GM06990 (cell line): ENCODE measurements at regions not wholly inside any gene's neighbourhood (a gene's known extent, or its start where the extent isn't known, plus 50 kb on each side); places are given as distances from the start of the nearest gene placed in this dataset.
A peak's percentile ranks its signal among the peaks of the same experiment; 100 is the strongest.
"Not testable (repeated sequence)": the region's sequence is repeated elsewhere in the genome, so short reads cannot be mapped to it uniquely, and the experiment has no call there.

ENCODE experiments used
- DNase-seq: peaks from one replicate; pipeline ENCODE4 v3.0.0-alpha.2; 2011; ENCODE audit not compliant: insufficient read length; ENCODE audit errors: extremely low read depth
- H3K27me3 ChIP-seq: replicated peaks from 2 replicates; pipeline ENCODE4 v1.6.0; 2011; ENCODE audit warnings: low read length; ENCODE audit not compliant: control insufficient read depth, insufficient read depth
- H3K36me3 ChIP-seq: 2 replicates; pipeline ENCODE4 v1.5.1; 2011; ENCODE audit warnings: low read length; ENCODE audit not compliant: control insufficient read depth, insufficient read depth
- H3K4me3 ChIP-seq: replicated peaks from 2 replicates; pipeline ENCODE4 v1.5.1; 2011; ENCODE audit warnings: low read depth, mild to moderate bottlenecking, control low read depth, low read length
- TF ChIP-seq, protein P1 (sequence below): IDR thresholded peaks from 2 replicates; pipeline ENCODE4 v1.5.1; 2011; ENCODE audit warnings: low read length, control low read depth, mild to moderate bottlenecking, inconsistent platforms; ENCODE audit not compliant: insufficient read depth, poor library complexity, severe bottlenecking

- no peak for DNase-seq
- Histone ChIP-seq H3K27me3 (no peaks in the 10 kb centered on the region), H3K4me3 (no peak overlapping the region), H3K36me3 (no peaks in the 10 kb centered on the region)
- TF ChIP-seq, protein P1, sequence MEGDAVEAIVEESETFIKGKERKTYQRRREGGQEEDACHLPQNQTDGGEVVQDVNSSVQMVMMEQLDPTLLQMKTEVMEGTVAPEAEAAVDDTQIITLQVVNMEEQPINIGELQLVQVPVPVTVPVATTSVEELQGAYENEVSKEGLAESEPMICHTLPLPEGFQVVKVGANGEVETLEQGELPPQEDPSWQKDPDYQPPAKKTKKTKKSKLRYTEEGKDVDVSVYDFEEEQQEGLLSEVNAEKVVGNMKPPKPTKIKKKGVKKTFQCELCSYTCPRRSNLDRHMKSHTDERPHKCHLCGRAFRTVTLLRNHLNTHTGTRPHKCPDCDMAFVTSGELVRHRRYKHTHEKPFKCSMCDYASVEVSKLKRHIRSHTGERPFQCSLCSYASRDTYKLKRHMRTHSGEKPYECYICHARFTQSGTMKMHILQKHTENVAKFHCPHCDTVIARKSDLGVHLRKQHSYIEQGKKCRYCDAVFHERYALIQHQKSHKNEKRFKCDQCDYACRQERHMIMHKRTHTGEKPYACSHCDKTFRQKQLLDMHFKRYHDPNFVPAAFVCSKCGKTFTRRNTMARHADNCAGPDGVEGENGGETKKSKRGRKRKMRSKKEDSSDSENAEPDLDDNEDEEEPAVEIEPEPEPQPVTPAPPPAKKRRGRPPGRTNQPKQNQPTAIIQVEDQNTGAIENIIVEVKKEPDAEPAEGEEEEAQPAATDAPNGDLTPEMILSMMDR, result no peak
Observed at GRCh38 chr2:44084850-44085249, 83.8 kb upstream of the PPM1B start.

GRCh38 chr2:44086629-44087028, 82.0 kb upstream of the PPM1B start:
- no peak overlapping the region for H3K4me3 ChIP-seq
- no peaks in the 10 kb centered on the region for H3K27me3 ChIP-seq
- H3K36me3 ChIP-seq, result no peaks in the 10 kb centered on the region
- DNase-seq, result no peak
- TF ChIP-seq, protein P1, result no peak

- Histone ChIP-seq H3K36me3 (no peaks in the 10 kb centered on the region), H3K27me3 (no peaks in the 10 kb centered on the region), H3K4me3 (peak overlapping the region; percentile 46)
- DNase-seq, result peak; percentile 75
- TF ChIP-seq, protein P1, result peak; percentile 96
Observed at GRCh38 chr2:44087036-44087713, 81.5 kb upstream of the PPM1B start.

DNA sequence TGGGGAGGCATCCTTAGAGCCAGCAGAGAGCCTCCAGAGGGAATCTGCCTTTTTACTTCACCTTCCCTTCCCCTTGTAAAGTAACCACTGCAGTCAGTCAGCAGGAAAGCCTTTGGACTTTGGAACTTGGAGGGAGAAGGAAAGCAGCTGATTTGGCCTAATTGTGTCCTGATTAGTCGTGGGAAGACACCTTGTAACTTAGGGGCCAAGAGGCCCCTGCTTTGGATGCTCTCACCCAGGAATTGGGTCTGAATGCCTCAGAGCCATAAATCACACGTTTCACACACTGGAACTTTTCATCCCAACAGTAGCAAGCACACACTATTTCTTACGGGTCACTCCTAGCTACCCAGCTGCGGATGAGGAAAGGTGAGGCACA, 81.0 kb upstream of the PPM1B start:
- DNase-seq, result no peak
- TF ChIP-seq, protein P1, result no peak
- Histone ChIP-seq H3K36me3 (no peaks in the 10 kb centered on the region), H3K27me3 (no peaks in the 10 kb centered on the region), H3K4me3 (no peak overlapping the region; the same call in 1 of the 2 replicates)

DNA sequence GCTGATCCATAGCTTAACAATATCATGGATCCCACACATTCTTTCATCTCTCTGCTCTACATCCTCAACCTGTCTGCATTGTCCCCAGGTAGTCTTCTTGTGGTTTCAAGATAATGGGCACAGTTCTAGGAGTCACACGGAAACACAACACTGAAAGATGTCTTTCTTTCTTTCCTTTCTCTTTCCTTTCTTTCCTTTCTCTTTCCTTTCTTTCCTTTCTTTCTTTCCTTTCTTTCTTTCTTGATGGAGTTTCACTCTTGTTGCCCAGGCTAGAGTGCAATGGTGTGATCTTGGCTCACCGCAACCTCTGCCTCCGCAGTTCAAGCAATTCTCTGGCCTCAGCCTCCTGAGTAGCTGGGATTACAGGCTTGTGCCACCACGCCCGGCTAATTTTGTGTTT, 76.2 kb upstream of the PPM1B start:
- not testable (repeated sequence) for H3K27me3 ChIP-seq, H3K36me3 ChIP-seq, H3K4me3 ChIP-seq, DNase-seq

DNA sequence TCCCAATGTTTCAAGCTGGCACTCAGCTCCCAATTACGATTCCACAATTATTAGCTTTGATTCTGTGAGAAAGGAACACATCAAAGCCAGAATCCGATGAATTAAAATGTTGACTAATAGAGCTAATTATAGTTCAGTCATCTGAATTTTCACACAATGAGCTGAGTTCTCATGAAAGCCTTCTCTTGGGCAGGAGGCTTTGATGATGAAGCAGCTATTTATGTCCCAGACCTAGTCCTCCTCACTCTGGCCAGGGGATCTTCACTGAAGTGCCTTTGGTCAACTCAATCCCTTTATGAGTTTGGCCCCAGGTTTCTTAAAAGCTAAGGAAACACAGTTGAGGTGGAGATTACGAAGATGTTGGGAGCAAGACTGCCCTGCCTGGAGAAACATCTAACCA, 74.7 kb upstream of the PPM1B start:
- DNase-seq, result no peak
- H3K36me3 ChIP-seq, result no peaks in the 10 kb centered on the region
- H3K4me3 ChIP-seq, result no peak overlapping the region
- TF ChIP-seq, protein P1, result no peak
- no peaks in the 10 kb centered on the region for H3K27me3 ChIP-seq
